ENCODE measurements at regions not wholly inside any gene's neighbourhood (a gene's known extent, or its start where the extent isn't known, plus 50 kb on each side); places are given as distances from the start of the nearest gene placed in this dataset.
"Not testable (repeated sequence)": the region's sequence is repeated elsewhere in the genome, so short reads cannot be mapped to it uniquely, and the experiment has no call there.

GRCh38 chr3:6733699-6734394, 127.1 kb upstream of the GRM7 start:
- DNase-seq (no peak), ATAC-seq (replicated peaks) (no peak)
- H3K4me1 Mint-ChIP-seq, result no peaks in the 10 kb centered on the region
- no peak overlapping the region for H3K27ac Mint-ChIP-seq
- H3K36me3 Mint-ChIP-seq, result no peaks in the 10 kb centered on the region
- peaks cover 0 to 2% of the 10 kb centered on the region in 2 donors for H3K9me3 Mint-ChIP-seq
- H3K4me3 Mint-ChIP-seq, result no peak overlapping the region
- H3K27me3 Mint-ChIP-seq, result no peaks in the 10 kb centered on the region

GRCh38 chr3:6734395-6734746, 126.5 kb upstream of the GRM7 start:
- ATAC-seq (replicated peaks) (no peak), DNase-seq (no peak)
- Mint-ChIP-seq H3K9me3 (peaks cover 0 to 2% of the 10 kb centered on the region in 2 donors), H3K27ac (no peak overlapping the region), H3K4me3 (no peak overlapping the region), H3K27me3 (no peaks in the 10 kb centered on the region), H3K4me1 (no peaks in the 10 kb centered on the region), H3K36me3 (no peaks in the 10 kb centered on the region)

- Mint-ChIP-seq H3K9me3 (peaks cover 2% of the 10 kb centered on the region in 2 donors), H3K36me3 (no peaks in the 10 kb centered on the region), H3K27me3 (no peaks in the 10 kb centered on the region), H3K4me1 (no peaks in the 10 kb centered on the region), H3K27ac (no peak overlapping the region), H3K4me3 (no peak overlapping the region)
- no peak for DNase-seq
- ATAC-seq (replicated peaks), result no peak
These were observed 123.9 kb upstream of the GRM7 start for GRCh38 chr3:6736836-6737629.

GRCh38 chr3:6737630-6738029, 123.3 kb upstream of the GRM7 start:
- Mint-ChIP-seq H3K36me3 (no peaks in the 10 kb centered on the region), H3K9me3 (peaks cover 4% of the 10 kb centered on the region in 2 donors), H3K4me1 (no peaks in the 10 kb centered on the region), H3K27me3 (no peaks in the 10 kb centered on the region), H3K27ac (no peak overlapping the region), H3K4me3 (no peak overlapping the region)
- no peak for ATAC-seq (replicated peaks)
- no peak for DNase-seq

- H3K36me3 Mint-ChIP-seq, result no peaks in the 10 kb centered on the region
- H3K4me3 Mint-ChIP-seq, result no peak overlapping the region
- peaks cover 4% of the 10 kb centered on the region in 2 donors for H3K9me3 Mint-ChIP-seq
- no peak overlapping the region for H3K27ac Mint-ChIP-seq
- no peaks in the 10 kb centered on the region for H3K27me3 Mint-ChIP-seq
- ATAC-seq (replicated peaks) (no peak), DNase-seq (no peak)
- H3K4me1 Mint-ChIP-seq, result no peaks in the 10 kb centered on the region
These were observed 121.6 kb upstream of the GRM7 start for GRCh38 chr3:6739288-6739687.

- no peaks in the 10 kb centered on the region for H3K27me3 Mint-ChIP-seq
- DNase-seq, result no peak
- H3K36me3 Mint-ChIP-seq, result no peaks in the 10 kb centered on the region
- no peak overlapping the region for H3K4me3 Mint-ChIP-seq
- H3K9me3 Mint-ChIP-seq, result peaks cover 4 to 8% of the 10 kb centered on the region in 2 donors
- no peak overlapping the region for H3K27ac Mint-ChIP-seq
- no peak for ATAC-seq (replicated peaks)
- no peaks in the 10 kb centered on the region for H3K4me1 Mint-ChIP-seq
These were observed 117.7 kb upstream of the GRM7 start for GRCh38 chr3:6743067-6743720.

GRCh38 chr3:6746443-6746842, 114.5 kb upstream of the GRM7 start:
- Mint-ChIP-seq H3K9me3 (peaks cover 4 to 8% of the 10 kb centered on the region in 2 donors), H3K4me1 (no peaks in the 10 kb centered on the region), H3K4me3 (no peak overlapping the region), H3K27me3 (no peaks in the 10 kb centered on the region), H3K27ac (no peak overlapping the region), H3K36me3 (no peaks in the 10 kb centered on the region)
- DNase-seq, result no peak
- no peak for ATAC-seq (replicated peaks)

- peaks cover 2 to 8% of the 10 kb centered on the region in 2 donors for H3K9me3 Mint-ChIP-seq
- no peak overlapping the region for H3K4me3 Mint-ChIP-seq
- no peaks in the 10 kb centered on the region for H3K36me3 Mint-ChIP-seq
- no peaks in the 10 kb centered on the region for H3K4me1 Mint-ChIP-seq
- H3K27ac Mint-ChIP-seq, result no peak overlapping the region
- no peak for DNase-seq
- no peaks in the 10 kb centered on the region for H3K27me3 Mint-ChIP-seq
- ATAC-seq (replicated peaks), result no peak
These were observed 113.9 kb upstream of the GRM7 start for GRCh38 chr3:6747017-6747416.

GRCh38 chr3:6750782-6751181, 110.1 kb upstream of the GRM7 start:
- Mint-ChIP-seq H3K36me3 (no peaks in the 10 kb centered on the region), H3K9me3 (peaks cover 0 to 16% of the 10 kb centered on the region in 2 donors), H3K4me3 (no peak overlapping the region), H3K27me3 (no peaks in the 10 kb centered on the region), H3K27ac (no peak overlapping the region), H3K4me1 (no peaks in the 10 kb centered on the region)
- no peak for DNase-seq
- no peak for ATAC-seq (replicated peaks)

- DNase-seq (no peak), ATAC-seq (replicated peaks) (no peak)
- Mint-ChIP-seq H3K36me3 (no peaks in the 10 kb centered on the region), H3K27ac (no peak overlapping the region), H3K27me3 (no peaks in the 10 kb centered on the region), H3K4me3 (no peak overlapping the region), H3K4me1 (no peaks in the 10 kb centered on the region), H3K9me3 (peaks cover 0 to 12% of the 10 kb centered on the region in 2 donors)
These were observed 107.4 kb upstream of the GRM7 start for GRCh38 chr3:6753536-6753935.

- H3K36me3 Mint-ChIP-seq; H3K4me1 Mint-ChIP-seq; H3K4me3 Mint-ChIP-seq; DNase-seq; H3K9me3 Mint-ChIP-seq; ATAC-seq (replicated peaks); H3K27me3 Mint-ChIP-seq; H3K27ac Mint-ChIP-seq: not testable (repeated sequence)
These were observed 91.2 kb upstream of the GRM7 start for GRCh38 chr3:6769532-6770396.

GRCh38 chr3:6770397-6770690, 90.6 kb upstream of the GRM7 start:
- Mint-ChIP-seq H3K27ac (no peak overlapping the region), H3K4me1 (no peaks in the 10 kb centered on the region), H3K27me3 (no peaks in the 10 kb centered on the region), H3K9me3 (peaks cover 5% of the 10 kb centered on the region in 2 donors), H3K36me3 (no peaks in the 10 kb centered on the region), H3K4me3 (no peak overlapping the region)
- DNase-seq, result no peak
- ATAC-seq (replicated peaks), result no peak

- ATAC-seq (replicated peaks) (no peak), DNase-seq (no peak)
- Mint-ChIP-seq H3K27me3 (no peaks in the 10 kb centered on the region), H3K36me3 (no peaks in the 10 kb centered on the region), H3K27ac (no peak overlapping the region), H3K4me1 (no peaks in the 10 kb centered on the region), H3K4me3 (no peak overlapping the region), H3K9me3 (peaks cover 5% of the 10 kb centered on the region in 2 donors)
These were observed 89.7 kb upstream of the GRM7 start for GRCh38 chr3:6771171-6771570.

- DNase-seq (no peak), ATAC-seq (replicated peaks) (no peak)
- H3K4me1 Mint-ChIP-seq, result no peaks in the 10 kb centered on the region
- no peak overlapping the region for H3K27ac Mint-ChIP-seq
- H3K36me3 Mint-ChIP-seq, result no peaks in the 10 kb centered on the region
- no peaks in the 10 kb centered on the region for H3K9me3 Mint-ChIP-seq
- H3K4me3 Mint-ChIP-seq, result no peak overlapping the region
- H3K27me3 Mint-ChIP-seq, result no peaks in the 10 kb centered on the region
These were observed 81.8 kb upstream of the GRM7 start for GRCh38 chr3:6779140-6779539.

All from stimulated activated naive B cell treated with anti-CD40 and anti-IgM and Interleukin-4, amounts not matched to agents 10 μg/mL and 1 μg/mL and 100 μg/mL, for 72 hours (primary cell).